GM23248 (cell line): ENCODE measurements at regions not wholly inside any gene's neighbourhood (a gene's known extent, or its start where the extent isn't known, plus 50 kb on each side); places are given as distances from the start of the nearest gene placed in this dataset.
"Not testable (repeated sequence)": the region's sequence is repeated elsewhere in the genome, so short reads cannot be mapped to it uniquely, and the experiment has no call there.

Experiments
- EZH2 ChIP-seq: fragments of 200-600 bp; sonication (generic); IDR thresholded peaks from 2 replicates; pipeline ENCODE4 v1.6.1; 2018; ENCODE audit warnings: antibody characterized with exemption, mild to moderate bottlenecking; ENCODE audit not compliant: insufficient read depth, poor library complexity, severe bottlenecking
- EZH2phosphoT487 ChIP-seq: fragments of 200-600 bp; sonication (generic); IDR thresholded peaks from 2 replicates; pipeline ENCODE4 v1.6.1; 2018; ENCODE audit warnings: antibody characterized with exemption, moderate library complexity, mild to moderate bottlenecking, low read depth; ENCODE audit not compliant: insufficient read depth

GRCh38 chr19:31031455-31031854 lies 317.8 kb downstream of the TSHZ3 start:
- not testable (repeated sequence) for TF ChIP-seq EZH2, EZH2phosphoT487
